Caco-2 (cell line): ENCODE measurements at regions not wholly inside any gene's neighbourhood (a gene's known extent, or its start where the extent isn't known, plus 50 kb on each side); places are given as distances from the start of the nearest gene placed in this dataset.

Experiments
- BruUV-seq: library from RNA; stranded (reverse); fragments of 400-500 nt; replicated peaks from 2 replicates; lab custom pipeline; 2021; lab: Mats Ljungman, UMichigan
- CTCF ChIA-PET: fragments of 300-600 bp; sonication (Branson Sonifier 250); formaldehyde crosslinking; loops from one replicate; lab custom pipeline; 2022; ENCODE audit warnings: antibody characterized with exemption; lab: Charles Lee
- POLR2A ChIA-PET: fragments of 300-600 bp; sonication (Branson Sonifier 250); formaldehyde crosslinking; loops from one replicate; lab custom pipeline; 2022; ENCODE audit warnings: antibody characterized with exemption; lab: Charles Lee
- DNase-seq, 2 experiments: peaks; one replicate each; pipeline versions ENCODE4 v3.0.0 to v3.0.0-alpha.2; 2020 to 2022
- H3K27me3 ChIP-seq: replicated peaks from 2 replicates; pipeline ENCODE4 v1.6.0; 2011; ENCODE audit warnings: low read length; ENCODE audit not compliant: control insufficient read depth, insufficient read depth
- H3K36me3 ChIP-seq: 2 replicates; pipeline ENCODE4 v1.5.1; 2011; ENCODE audit warnings: low read length; ENCODE audit not compliant: control insufficient read depth, insufficient read depth
- H3K4me1 ChIP-seq: fragments of 250-450 bp; sonication (Bioruptor Pico); 2 replicates; pipeline ENCODE4 v1.5.1; 2020; ENCODE audit warnings: mild to moderate bottlenecking
- H3K4me3 ChIP-seq: 2 replicates; pipeline ENCODE4 v1.5.1; 2011; ENCODE audit warnings: low read depth, mild to moderate bottlenecking, control low read depth, low read length
- H3K9me3 ChIP-seq: fragments of 250-450 bp; sonication (Bioruptor Pico); 2 replicates; pipeline ENCODE4 v1.5.1; 2020; ENCODE audit warnings: mild to moderate bottlenecking, moderate library complexity
- H3K27ac Mint-ChIP-seq: one replicate; pipeline ENCODE4 v1.8.0; 2022; ENCODE audit warnings: mixed read lengths; ENCODE audit not compliant: unreplicated experiment
- H3K27me3 Mint-ChIP-seq: one replicate; pipeline ENCODE4 v1.8.0; 2022; ENCODE audit warnings: mixed read lengths; ENCODE audit not compliant: insufficient read depth, unreplicated experiment
- H3K36me3 Mint-ChIP-seq: one replicate; pipeline ENCODE4 v1.8.0; 2022; ENCODE audit warnings: mild to moderate bottlenecking, mixed read lengths; ENCODE audit not compliant: insufficient read depth, unreplicated experiment
- H3K4me1 Mint-ChIP-seq: one replicate; pipeline ENCODE4 v1.8.0; 2022; ENCODE audit warnings: low read depth, mixed read lengths; ENCODE audit not compliant: unreplicated experiment
- H3K4me3 Mint-ChIP-seq: one replicate; pipeline ENCODE4 v1.8.0; 2022; ENCODE audit warnings: mild to moderate bottlenecking, moderate library complexity, mixed read lengths; ENCODE audit not compliant: unreplicated experiment
- H3K9me3 Mint-ChIP-seq: one replicate; pipeline ENCODE4 v1.8.0; 2022; ENCODE audit warnings: mixed read lengths; ENCODE audit not compliant: unreplicated experiment
- CTCF ChIP-seq, 2 experiments: fragments of 200-600 bp in 1 of 2; IDR thresholded peaks; 1 replicate in 1 of 2; 2 replicates in 1 of 2; pipeline versions ENCODE4 v1.5.1 to v1.8.0; 2011 to 2022; ENCODE audit warnings: antibody characterized with exemption in 1 of 2, control low read depth in 1 of 2, inconsistent platforms in 1 of 2, low read depth in 1 of 2, low read length in 1 of 2, mild to moderate bottlenecking in 1 of 2, moderate library complexity in 1 of 2; ENCODE audit not compliant: insufficient read depth in 1 of 2, severe bottlenecking in 1 of 2, unreplicated experiment in 1 of 2
- intact Hi-C: fragments of 100-400 bp; cut with micrococcal nuclease; formaldehyde crosslinking; loops from one replicate; pipeline ENCODE4 v1.10.0; 2022; ENCODE audit not compliant: unreplicated experiment

GRCh38 chr3:72548461-72548860, 299.8 kb downstream of the SHQ1 start:
- intact Hi-C loops = no loop called here
- H3K9me3 Mint-ChIP-seq = no peaks in the 10 kb centered on the region
- no TSS peak for BruUV-seq
- DNase-seq = no peak
- no peaks in the 10 kb centered on the region for H3K4me1 Mint-ChIP-seq
- POLR2A ChIA-PET = no interaction called here
- Histone ChIP-seq H3K4me1 (no peaks in the 10 kb centered on the region), H3K4me3 (no peak overlapping the region), H3K36me3 (no peaks in the 10 kb centered on the region), H3K9me3 (no peaks in the 10 kb centered on the region), H3K27me3 (no peaks in the 10 kb centered on the region)
- CTCF ChIA-PET = interaction anchor here (0.6 kb wide), 1 partner anchor 58 kb away, joined by 5 read pairs; no protein-coding TSS in a partner anchor
- no peak overlapping the region for H3K27ac Mint-ChIP-seq
- H3K27me3 Mint-ChIP-seq = no peaks in the 10 kb centered on the region
- H3K4me3 Mint-ChIP-seq = no peak overlapping the region
- H3K36me3 Mint-ChIP-seq = no peaks in the 10 kb centered on the region
- TF ChIP-seq CTCF (IDR thresholded peaks at IDR 0.05; ENCODE audit: insufficient read depth in 1 of 2, low read depth in 1 of 2, low read length in 1 of 2, severe bottlenecking in 1 of 2, unreplicated experiment in 1 of 2) = no peak

- intact Hi-C loops = no loop called here
- Mint-ChIP-seq H3K27ac (no peak overlapping the region), H3K27me3 (no peaks in the 10 kb centered on the region), H3K9me3 (no peaks in the 10 kb centered on the region), H3K4me1 (no peaks in the 10 kb centered on the region), H3K36me3 (no peaks in the 10 kb centered on the region), H3K4me3 (no peak overlapping the region)
- H3K27me3 ChIP-seq = no peaks in the 10 kb centered on the region
- no peak overlapping the region for H3K4me3 ChIP-seq
- H3K4me1 ChIP-seq = no peaks in the 10 kb centered on the region
- POLR2A ChIA-PET = no interaction called here
- CTCF ChIA-PET = no interaction called here
- H3K9me3 ChIP-seq = no peaks in the 10 kb centered on the region
- H3K36me3 ChIP-seq = no peaks in the 10 kb centered on the region
- no peak for DNase-seq
- BruUV-seq = no TSS peak
- TF ChIP-seq CTCF (IDR thresholded peaks at IDR 0.05; ENCODE audit: insufficient read depth in 1 of 2, low read depth in 1 of 2, low read length in 1 of 2, severe bottlenecking in 1 of 2, unreplicated experiment in 1 of 2) = no peak
Measured at GRCh38 chr3:72547183-72547582, 301.1 kb downstream of the SHQ1 start.

GRCh38 chr3:72544239-72544638, 304.0 kb downstream of the SHQ1 start:
- no peaks in the 10 kb centered on the region for H3K36me3 ChIP-seq
- TF ChIP-seq CTCF (IDR thresholded peaks at IDR 0.05; ENCODE audit: insufficient read depth in 1 of 2, low read depth in 1 of 2, low read length in 1 of 2, severe bottlenecking in 1 of 2, unreplicated experiment in 1 of 2) = no peak
- no peaks in the 10 kb centered on the region for H3K27me3 ChIP-seq
- intact Hi-C loops = no loop called here
- CTCF ChIA-PET = interaction anchor here (0.7 kb wide), 1 partner anchor 1851 kb away, joined by 16 read pairs; no protein-coding TSS in a partner anchor
- BruUV-seq = no TSS peak
- Mint-ChIP-seq H3K27me3 (no peaks in the 10 kb centered on the region), H3K36me3 (no peaks in the 10 kb centered on the region), H3K4me3 (no peak overlapping the region), H3K27ac (no peak overlapping the region), H3K9me3 (no peaks in the 10 kb centered on the region), H3K4me1 (no peaks in the 10 kb centered on the region)
- no peak overlapping the region for H3K4me3 ChIP-seq
- H3K4me1 ChIP-seq = no peaks in the 10 kb centered on the region
- no peaks in the 10 kb centered on the region for H3K9me3 ChIP-seq
- POLR2A ChIA-PET = no interaction called here
- DNase-seq = no peak
